B cell (primary cell): ENCODE measurements at regions not wholly inside any gene's neighbourhood (a gene's known extent, or its start where the extent isn't known, plus 50 kb on each side); places are given as distances from the start of the nearest gene placed in this dataset.

Experiments
- CTCF ChIP-seq: fragments of 200-600 bp; IDR thresholded peaks from one replicate; pipeline ENCODE4 v1.8.0; 2022; ENCODE audit warnings: antibody characterized with exemption, mild to moderate bottlenecking
- EZH2 ChIP-seq: IDR thresholded peaks from 2 replicates; pipeline ENCODE4 v1.6.1; 2012; ENCODE audit warnings: borderline replicate concordance, low read depth, mild to moderate bottlenecking, moderate library complexity, low read length; ENCODE audit not compliant: insufficient read depth, poor library complexity, severe bottlenecking

GRCh38 chr4:189117426-189117825 lies 823.2 kb upstream of the FRG1 start:
- TF ChIP-seq CTCF = no peak
- TF ChIP-seq EZH2 = no peak
